GM21381 (cell line): ENCODE measurements at regions not wholly inside any gene's neighbourhood (a gene's known extent, or its start where the extent isn't known, plus 50 kb on each side); places are given as distances from the start of the nearest gene placed in this dataset.
"Not testable (repeated sequence)": the region's sequence is repeated elsewhere in the genome, so short reads cannot be mapped to it uniquely, and the experiment has no call there.

Source experiments
- ATAC-seq: cut with Tn5 transposase; IDR thresholded peaks from one replicate; pipeline ENCODE4 v1.9.1; 2021; ENCODE audit warnings: mild to moderate bottlenecking, moderate library complexity; ENCODE audit not compliant: unreplicated experiment

DNA sequence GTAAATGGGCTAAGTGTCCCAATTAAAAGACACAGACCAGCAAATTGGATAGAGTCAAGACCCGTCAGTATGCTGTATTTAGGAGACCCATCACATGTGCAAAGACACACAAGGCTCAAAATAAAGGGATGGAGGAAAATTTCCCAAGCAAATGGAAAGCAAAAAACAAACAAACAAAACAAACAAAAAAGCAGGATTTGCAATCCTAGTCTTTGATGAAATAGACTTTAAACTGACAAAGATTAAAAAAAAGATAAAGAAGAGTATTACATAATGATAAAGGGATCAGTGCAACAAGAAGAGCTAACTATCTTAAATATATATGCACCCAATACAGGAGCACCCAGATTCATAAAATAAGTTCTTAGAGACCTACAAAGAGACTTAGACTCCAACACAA, 429.6 kb downstream of the MAT2B start:
- ATAC-seq: not testable (repeated sequence)

DNA sequence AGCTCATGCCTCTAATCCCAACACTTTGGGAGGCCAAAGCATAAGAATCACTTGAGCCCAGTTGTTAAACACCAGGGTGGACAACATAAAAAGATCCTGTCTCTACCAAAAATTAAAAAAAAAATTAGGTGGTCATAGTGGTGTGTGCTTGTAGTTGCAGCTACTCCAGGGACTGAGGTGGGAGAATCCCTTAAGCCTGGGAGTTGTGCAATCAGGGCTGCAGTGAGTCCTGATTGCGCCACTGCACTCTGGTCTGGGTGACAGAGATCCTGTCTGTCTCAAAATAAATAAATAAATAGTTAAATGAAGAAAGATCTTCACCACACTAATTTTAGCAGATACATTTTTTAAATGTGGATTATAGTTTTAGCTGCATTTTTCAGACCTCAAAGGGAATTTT, 433.2 kb downstream of the MAT2B start:
- no peak for ATAC-seq

DNA sequence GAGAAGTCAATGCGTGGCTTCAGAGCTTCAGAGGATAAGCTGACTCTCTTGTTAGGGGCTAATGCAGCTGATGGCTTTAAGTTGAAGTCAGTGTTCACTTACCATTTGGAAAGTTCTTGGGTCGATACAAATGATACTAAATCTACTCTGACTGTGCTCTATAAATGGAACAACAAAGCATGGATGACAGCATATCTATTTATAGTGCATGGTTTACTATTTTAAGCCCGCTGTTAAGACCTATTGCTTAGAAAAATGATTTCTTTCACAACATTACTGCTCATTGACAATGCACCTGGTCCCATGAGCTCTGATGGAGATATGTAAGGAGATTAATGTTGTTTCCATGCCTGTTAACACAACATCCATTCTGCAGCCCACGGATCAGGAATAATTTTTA, 435.7 kb downstream of the MAT2B start:
- ATAC-seq: no peak

DNA sequence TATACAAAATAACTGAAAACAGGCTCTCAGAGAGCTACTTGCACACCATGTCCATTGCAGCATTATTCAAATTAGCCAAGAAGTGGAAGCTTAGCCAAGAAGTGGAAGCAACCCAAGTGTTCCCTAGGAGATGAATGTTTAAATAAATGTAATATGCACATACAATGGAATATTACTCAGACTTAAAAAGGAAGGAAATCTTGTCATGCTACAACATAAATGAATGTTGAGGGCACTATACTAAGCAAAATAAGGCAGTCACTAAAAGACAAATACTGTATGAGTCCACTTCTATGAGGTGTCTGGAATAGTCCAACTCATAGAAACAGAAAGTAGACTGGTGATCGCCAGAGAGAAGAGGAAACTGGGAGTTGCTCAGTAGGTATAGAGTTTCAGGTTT, 438.1 kb downstream of the MAT2B start:
- ATAC-seq: no peak

DNA sequence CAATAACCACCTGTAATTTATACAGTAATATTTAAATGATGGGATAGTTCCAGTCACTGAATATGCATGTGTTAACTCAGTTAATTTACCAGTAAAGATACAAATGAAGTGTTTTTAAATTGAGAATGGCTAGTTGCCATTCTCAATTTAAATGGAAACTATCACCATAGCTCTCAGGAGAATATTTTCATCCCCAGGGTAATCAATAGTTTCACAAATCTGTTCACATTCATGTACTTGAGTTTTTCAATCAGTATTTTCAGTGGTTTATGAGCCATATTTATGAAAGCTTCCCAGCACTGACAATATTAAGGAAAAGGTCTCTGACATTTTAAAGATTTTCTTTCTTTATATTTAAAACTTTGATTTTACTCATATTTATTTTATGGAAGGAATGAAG, 439.3 kb downstream of the MAT2B start:
- ATAC-seq: no peak

DNA sequence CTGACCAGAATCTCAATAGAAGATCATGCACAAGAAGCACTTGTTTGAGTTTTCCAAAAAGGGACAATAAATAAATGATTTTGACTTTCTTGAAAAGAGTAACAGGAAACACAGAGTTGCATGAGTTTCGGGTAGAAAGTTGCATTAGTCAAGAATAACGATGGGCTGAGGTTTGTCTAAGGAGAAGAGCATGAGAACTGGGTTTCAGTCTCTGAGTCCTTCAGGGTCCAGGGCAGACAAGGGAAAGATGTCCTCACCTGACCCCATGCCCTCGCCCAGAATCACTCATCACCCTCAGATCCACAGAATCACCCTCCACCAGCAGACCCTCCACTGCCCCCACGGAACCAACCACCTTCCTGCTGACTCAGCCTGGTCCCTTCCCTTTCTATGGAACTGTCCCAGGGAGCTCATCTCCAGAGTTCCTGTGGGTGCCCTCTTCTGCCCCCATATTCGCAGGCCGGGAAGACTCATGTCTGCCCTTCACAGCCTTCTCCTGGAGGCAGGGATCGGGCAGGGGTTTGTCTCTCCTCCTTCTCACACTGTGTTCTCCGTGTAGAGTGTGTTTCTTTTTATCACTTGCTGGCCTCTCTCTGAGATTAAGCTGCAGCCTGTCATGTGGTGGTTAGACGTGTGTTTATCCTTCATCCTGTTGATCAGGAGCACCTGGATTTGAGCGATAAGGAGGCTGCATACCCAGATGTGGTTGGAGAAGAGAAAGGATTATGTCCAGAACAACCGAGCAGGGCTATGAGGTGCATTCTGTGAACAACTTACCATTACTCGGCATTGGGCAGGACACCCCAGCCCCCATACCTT, 442.6 kb downstream of the MAT2B start:
- no peak for ATAC-seq

DNA sequence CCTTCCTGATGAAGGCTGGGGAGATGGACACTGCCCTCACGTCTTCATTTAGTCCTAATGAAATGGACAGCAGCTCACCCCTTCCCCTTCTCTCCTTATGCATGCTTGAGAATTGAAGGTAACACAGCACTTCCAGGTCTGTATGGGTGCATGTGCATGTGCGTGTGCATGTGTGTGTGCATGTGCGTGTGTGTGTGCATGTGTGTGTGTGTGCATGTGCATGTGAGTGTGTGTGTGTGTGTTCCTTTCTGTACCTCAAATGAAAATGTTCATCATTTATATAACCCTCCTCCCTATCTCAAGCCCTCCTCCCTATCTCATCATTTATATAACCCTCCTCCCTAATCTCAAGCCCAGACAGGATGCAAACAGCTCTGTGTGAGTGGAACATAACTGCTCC, 444.8 kb downstream of the MAT2B start:
- ATAC-seq: no peak

DNA sequence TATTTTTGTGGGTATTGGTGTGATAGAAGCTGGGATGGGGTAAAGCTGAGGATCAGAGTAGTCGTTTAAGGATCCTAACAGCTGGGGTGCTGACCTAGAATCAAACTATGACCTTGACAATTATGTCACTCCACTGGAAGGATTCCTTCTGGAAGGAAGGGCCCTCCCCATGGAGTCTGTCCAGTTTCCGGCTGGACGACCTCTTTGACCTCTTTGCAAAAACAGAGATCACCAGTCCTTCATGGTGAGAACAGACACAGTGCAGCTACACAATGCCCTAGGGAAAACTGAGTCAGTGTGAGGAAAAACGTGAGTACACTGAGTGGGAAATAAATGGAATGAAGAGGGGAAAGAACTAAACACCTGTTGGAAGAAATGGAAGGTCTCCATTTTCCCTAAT, 445.6 kb downstream of the MAT2B start:
- ATAC-seq: no peak

DNA sequence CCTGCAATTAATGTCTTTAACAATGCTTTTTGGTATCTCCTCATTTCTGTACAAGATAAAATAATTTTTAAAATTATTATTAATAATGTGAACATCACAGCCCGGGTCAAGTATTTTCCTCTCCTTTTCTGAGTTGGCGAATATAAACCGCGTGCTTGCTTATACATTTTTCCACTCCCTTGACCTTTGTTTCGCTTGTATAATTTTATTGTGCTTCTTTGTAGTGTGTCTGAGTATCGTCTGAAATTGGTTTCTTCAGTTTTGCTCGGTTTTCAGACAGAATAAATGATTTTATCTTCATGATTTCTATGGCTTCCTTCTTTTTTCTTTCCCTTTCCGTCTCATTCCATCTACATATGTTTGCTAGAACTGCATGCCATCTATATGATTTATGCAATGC, 448.5 kb downstream of the MAT2B start:
- ATAC-seq: no peak

DNA sequence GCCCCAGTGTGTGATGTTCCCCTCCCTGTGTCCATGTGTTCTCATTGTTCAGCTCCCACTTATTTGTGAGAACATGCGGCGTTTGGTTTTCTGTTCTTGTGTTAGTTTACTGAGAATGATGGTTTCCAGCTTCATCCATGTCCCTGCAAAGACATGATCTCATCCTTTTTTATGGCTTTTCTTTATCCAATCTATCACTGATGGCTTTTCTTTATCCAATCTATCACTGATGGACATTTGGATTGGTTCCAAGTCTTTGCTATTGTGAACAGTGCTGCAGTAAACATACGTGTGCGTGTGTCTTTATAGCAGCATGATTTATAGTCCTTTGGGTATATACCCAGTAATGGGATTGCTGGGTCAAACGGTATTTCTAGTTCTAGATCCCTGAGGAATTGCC, 455.8 kb downstream of the MAT2B start:
- ATAC-seq: not testable (repeated sequence)

DNA sequence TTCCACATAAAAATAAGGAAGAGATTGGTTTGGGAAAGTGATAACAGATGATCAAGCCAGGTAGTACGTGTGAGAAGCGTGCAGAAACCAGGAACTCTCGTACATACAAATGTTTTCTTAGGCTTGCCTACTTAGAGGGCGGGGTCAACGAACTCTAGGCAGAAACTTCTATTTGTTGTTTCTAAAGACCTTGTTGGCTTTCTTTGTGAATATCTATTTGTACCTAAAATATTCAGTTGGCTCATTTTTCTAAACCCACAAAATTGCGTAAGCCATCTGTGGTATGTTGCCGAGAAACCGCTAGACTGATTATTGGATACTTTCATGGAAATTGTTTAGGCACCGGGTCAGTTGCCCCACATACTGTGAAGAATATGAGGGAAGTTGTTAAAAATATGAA, 458.5 kb downstream of the MAT2B start:
- ATAC-seq: no peak

DNA sequence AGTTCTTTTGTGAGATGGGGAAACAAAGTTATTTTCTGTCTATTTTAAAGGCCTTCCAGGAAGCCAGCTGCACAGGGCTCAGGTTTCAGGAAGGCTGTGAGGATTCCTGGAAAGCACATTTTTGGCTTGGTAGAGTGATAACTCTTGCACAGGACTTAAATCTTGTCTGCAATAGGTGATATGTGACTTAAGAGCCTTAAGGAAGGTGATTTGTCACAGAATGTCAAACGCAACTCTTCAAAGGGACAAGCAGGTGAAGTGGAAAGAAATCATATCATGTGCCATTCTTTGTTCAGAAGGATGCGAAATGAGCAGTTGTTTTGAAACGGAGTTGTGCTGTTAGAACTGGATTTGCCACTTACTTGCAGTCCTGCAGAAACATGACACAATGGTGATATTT, 459.3 kb downstream of the MAT2B start:
- ATAC-seq: no peak

DNA sequence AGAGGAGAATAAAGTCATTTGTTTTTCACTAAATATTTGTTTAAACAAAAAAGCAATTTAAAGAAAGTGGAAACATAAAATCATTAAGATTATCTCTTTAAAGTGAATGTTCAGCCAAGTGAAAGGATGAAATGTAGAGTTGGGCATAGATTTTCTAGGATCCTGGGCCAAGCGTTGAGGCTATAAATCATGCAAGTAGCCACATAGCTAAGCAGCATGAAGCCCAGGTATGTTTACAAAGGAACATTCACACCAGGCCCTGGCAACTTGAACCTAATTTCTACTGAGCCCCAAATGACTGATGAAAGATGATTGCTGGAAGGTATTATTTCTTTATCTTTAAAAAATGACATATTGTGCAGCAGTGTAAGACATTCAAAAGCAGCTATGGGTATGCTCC, 461.8 kb downstream of the MAT2B start:
- no peak for ATAC-seq

DNA sequence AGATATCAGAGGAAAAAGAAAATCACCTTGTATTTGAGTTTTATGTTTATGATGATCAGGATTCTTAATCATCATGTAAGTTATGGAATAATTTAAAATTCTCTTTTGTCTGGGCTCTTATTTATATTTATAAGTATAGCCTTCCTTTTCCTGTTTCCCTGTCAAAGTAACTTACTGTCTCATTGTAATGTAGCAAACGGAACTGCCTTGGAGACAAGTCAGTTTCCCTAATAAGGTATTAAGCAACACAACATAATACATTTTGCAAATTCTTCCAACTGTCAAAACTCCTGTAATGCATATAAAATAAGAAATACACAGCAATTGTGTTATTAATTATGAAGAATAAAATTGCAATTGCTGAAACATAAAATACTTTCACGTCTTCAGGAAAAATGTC, 463.2 kb downstream of the MAT2B start:
- no peak for ATAC-seq

DNA sequence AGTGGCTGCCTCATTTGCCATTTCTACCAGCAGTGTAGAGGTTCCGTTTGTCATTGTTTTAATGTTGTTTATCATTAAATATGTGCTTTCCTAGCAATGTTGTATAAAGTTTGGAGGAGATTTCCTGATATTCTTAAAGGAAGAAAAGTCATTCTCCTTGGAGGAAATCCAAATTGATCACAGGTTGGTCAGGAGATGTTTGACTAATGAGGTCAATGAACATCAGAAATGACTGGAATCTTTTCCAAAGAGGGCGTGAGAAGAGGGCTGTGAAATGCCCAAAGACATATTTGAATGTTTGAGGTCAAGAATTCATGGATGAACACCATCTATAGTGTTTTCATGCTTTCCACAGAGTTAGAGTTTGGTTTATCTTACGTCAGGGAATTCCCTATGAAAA, 471.3 kb downstream of the MAT2B start:
- no peak for ATAC-seq

DNA sequence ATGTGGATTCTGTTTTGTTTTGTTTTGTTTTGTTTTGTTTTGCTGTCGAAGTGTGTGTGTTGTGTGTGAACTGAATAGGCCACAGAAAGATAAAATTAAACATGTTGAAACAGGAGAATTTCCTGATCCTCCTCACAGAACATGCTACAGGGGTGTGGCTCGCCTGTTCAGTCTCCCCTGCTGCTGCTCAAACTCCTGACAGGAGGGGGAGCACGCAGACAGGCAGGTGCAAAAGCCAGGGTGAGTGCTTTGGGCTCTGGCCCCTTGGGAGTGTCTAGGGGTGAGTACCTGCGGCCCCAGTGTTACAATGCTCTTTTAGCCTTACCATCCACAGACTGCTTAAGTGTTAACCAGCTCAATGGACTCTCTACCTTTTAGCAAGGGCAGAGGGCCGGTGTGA, 473.5 kb downstream of the MAT2B start:
- ATAC-seq: no peak

DNA sequence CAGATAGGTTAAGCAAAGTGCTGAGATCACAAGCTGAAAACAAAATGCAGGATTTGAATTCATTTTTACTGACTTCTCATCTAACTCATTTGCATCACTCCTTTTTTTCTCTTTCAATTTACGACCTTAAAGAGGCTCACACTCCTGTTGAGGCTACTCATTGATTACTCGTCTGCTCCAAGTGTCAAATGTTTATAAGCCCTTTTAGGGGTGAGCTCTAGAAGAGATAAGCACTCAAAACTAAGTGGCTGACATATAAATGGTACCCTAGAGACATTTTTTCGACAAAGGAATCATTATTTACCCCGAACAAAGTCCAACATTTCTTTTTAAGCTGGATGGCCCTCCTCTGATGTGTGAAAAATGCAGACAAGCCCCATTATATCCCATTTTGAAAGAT, 483.1 kb downstream of the MAT2B start:
- ATAC-seq: no peak

DNA sequence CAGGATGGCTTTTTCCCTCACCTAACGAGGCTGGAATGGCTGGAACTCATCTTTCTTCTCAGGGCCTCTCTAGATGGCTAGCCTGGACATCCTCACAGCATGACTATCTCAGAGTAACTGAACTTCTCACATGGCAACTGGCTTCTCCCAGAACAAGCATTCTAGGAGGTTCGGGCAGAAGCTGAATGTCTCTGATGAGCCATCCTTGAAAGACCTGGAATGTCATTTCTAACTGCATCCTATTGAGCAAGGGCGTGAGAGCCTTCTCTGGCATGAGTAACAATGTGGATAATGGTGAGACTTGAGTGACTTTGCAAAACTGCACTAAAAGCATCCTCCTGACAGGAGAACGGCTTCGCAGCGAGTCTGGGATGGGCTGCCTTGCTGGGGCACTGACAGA, 487.7 kb downstream of the MAT2B start:
- ATAC-seq: no peak

DNA sequence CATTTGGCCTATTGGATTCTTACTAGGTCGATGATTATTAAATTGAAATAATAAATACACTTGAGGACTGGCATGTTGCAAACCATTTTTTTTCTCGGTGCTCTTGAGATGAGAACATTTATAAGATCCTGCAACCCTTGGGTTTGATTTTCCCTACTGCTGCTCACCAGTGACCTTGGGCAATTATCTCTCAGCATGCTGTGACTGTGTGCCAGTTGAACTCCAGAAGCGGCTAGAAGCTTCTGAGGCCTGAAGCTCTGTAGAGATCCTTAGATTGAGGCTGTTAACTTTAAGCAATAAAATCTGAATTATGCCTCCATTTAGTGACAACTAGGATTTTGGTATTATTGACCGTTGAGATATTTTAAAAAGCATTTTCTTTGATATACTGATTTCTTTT, 489.8 kb downstream of the MAT2B start:
- ATAC-seq: no peak

DNA sequence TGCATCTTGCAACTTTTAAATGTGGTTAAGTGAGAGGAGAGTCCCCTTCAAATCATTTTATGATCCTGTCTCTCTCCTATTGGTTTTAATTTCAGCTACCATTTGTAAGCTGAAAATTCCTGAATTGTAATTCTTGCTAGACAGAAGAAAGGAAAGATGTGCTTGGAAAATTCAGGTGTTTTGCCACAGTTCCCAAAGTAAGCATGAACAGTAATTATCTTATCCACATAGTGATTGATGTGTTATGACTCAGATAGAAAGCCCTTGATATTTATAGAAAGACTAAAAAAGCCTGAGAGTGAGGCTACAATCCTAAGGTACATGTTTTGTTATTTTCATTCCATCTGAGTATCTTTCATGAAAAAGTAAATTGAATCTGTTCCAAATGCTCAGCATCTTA, 492.5 kb downstream of the MAT2B start:
- no peak for ATAC-seq

DNA sequence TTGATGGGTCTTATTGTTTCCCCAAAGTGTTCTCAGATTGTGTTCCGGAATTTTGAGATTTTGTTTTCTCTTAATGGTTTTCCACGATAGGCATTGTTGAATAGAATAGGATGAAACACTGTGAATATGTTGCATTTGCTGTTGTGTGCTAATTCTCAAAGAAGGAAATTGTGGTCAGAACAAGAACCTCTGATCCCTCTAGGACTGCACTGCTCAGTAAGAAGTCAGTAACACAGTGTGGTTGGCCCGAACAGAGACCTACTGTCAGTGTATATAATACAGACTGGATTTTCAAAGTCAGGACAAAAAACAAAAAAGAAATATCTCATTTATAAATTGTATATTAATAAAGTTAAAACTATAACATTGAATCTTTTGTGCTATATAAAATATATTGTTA, 494.8 kb downstream of the MAT2B start:
- no peak for ATAC-seq

DNA sequence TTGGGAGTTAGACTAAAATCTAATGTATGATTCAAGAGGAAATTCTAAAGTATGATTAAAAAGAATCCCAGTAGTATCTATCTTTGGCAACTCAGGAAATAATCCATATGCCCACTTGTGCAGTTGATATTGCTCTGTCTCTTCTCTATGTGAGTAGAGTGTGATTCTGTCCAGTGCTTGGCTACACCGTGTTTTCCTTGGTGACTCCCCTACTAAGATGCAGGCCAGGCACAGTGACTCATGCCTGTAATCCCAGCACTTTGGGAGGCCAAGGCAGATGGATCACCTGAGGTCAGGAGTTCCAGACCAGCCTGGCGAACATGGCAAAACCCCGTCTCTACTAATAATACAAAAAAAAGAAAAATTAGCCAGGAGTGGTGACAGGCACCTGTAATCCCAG, 495.4 kb downstream of the MAT2B start:
- no peak for ATAC-seq

DNA sequence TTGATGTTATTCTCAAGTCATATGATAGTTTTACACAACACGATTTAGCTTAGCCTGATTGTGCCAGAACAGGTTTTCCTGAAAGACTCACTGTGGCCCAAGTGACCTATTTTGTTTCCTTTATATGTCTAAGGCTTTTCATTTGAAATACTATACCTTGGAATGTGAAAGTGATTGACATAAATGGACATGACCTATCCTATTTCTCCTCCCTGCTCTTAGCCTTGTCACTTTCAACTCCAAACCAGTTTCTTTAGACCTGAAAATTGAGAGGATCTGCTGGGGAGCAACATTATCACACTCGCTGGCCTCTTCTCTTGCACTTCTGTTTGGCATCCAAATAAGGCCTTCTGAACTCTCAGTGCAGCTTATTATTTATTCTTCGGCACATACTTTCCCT, 496.8 kb downstream of the MAT2B start:
- ATAC-seq: no peak
